ENCODE measurements at regions not wholly inside any gene's neighbourhood (a gene's known extent, or its start where the extent isn't known, plus 50 kb on each side); places are given as distances from the start of the nearest gene placed in this dataset.

- TF ChIP-seq ARID2 (CRISPR knock-in tag; IDR thresholded peaks at IDR 0.05; ENCODE audit: borderline replicate concordance) (no peak), DMTF1 (CRISPR knock-in tag; IDR thresholded peaks at IDR 0.05) (no peak), CEBPG (CRISPR knock-in tag; IDR thresholded peaks at IDR 0.05) (no peak), RORA (CRISPR knock-in tag; IDR thresholded peaks at IDR 0.05) (no peak), HNF4G (IDR thresholded peaks at IDR 0.05; ENCODE audit: borderline replicate concordance, low read depth, low read length) (no peak), HNF4G (CRISPR knock-in tag; IDR thresholded peaks at IDR 0.05; ENCODE audit: borderline replicate concordance, low read depth) (no peak), PHF21A (CRISPR knock-in tag; IDR thresholded peaks at IDR 0.05) (no peak), PHF20 (CRISPR knock-in tag; IDR thresholded peaks at IDR 0.05) (no peak), ZNF138 (CRISPR knock-in tag; IDR thresholded peaks at IDR 0.05; ENCODE audit: low read depth) (no peak)
- TF ChIP-seq, protein P1, sequence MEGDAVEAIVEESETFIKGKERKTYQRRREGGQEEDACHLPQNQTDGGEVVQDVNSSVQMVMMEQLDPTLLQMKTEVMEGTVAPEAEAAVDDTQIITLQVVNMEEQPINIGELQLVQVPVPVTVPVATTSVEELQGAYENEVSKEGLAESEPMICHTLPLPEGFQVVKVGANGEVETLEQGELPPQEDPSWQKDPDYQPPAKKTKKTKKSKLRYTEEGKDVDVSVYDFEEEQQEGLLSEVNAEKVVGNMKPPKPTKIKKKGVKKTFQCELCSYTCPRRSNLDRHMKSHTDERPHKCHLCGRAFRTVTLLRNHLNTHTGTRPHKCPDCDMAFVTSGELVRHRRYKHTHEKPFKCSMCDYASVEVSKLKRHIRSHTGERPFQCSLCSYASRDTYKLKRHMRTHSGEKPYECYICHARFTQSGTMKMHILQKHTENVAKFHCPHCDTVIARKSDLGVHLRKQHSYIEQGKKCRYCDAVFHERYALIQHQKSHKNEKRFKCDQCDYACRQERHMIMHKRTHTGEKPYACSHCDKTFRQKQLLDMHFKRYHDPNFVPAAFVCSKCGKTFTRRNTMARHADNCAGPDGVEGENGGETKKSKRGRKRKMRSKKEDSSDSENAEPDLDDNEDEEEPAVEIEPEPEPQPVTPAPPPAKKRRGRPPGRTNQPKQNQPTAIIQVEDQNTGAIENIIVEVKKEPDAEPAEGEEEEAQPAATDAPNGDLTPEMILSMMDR (CRISPR knock-in tag; IDR thresholded peaks at IDR 0.05), result no peak
- TF ChIP-seq, protein P2, sequence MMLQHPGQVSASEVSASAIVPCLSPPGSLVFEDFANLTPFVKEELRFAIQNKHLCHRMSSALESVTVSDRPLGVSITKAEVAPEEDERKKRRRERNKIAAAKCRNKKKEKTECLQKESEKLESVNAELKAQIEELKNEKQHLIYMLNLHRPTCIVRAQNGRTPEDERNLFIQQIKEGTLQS (CRISPR knock-in tag; IDR thresholded peaks at IDR 0.05), result no peak
Observed at GRCh38 chr11:112829971-112830654, 131.1 kb upstream of the NCAM1 start.

Measured in HepG2 (cell line).